Fibroblast of mammary gland (primary cell): ENCODE measurements at regions not wholly inside any gene's neighbourhood (a gene's known extent, or its start where the extent isn't known, plus 50 kb on each side); places are given as distances from the start of the nearest gene placed in this dataset.

Source experiments
- DNase-seq: peaks from one replicate; pipeline ENCODE4 v3.0.0-alpha.2; 2010; ENCODE audit warnings: low read depth
- H3K4me3 ChIP-seq: 2 replicates; pipeline ENCODE4 v1.5.1; 2011; ENCODE audit warnings: low read depth, mild to moderate bottlenecking, low read length, moderate library complexity; ENCODE audit not compliant: control insufficient read depth
- CTCF ChIP-seq: conservative IDR thresholded peaks from 2 replicates; pipeline ENCODE4 v1.5.1; 2011; ENCODE audit warnings: low read depth, low read length, inconsistent platforms; ENCODE audit not compliant: control insufficient read depth, insufficient read depth

- no peak overlapping the region for H3K4me3 ChIP-seq
- no peak for TF ChIP-seq CTCF
- DNase-seq = no peak
Observed at GRCh38 chr16:80082906-80083305, 457.9 kb upstream of the DYNLRB2 start.

DNA sequence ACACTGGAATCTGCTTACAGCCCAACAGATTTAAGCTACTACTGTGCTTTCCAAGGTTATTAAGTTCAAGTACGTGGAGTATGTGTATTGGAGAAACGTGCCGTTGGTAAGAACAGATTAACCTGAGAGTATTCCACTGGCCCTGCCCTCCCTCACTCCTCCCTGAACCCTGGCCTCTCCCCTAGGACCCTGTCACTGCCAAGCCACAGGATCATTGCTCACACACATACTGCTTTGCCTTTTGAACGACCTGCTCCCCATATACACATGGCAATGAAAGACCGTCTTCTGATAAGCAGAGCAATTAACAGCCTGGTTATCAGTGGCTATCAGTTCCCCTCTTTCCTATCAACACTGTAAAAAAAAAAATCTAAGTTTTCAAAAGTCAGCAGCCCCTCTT lies 458.9 kb upstream of the DYNLRB2 start:
- H3K4me3 ChIP-seq = no peak overlapping the region
- no peak for DNase-seq
- no peak for TF ChIP-seq CTCF

- DNase-seq = no peak
- H3K4me3 ChIP-seq = no peak overlapping the region
- TF ChIP-seq CTCF = no peak
Observed at GRCh38 chr16:80080287-80080851, 460.4 kb upstream of the DYNLRB2 start.

GRCh38 chr16:80079072-80079471 lies 461.7 kb upstream of the DYNLRB2 start:
- TF ChIP-seq CTCF = no peak
- H3K4me3 ChIP-seq = no peak overlapping the region
- no peak for DNase-seq

GRCh38 chr16:80077696-80078095 lies 463.1 kb upstream of the DYNLRB2 start:
- no peak for TF ChIP-seq CTCF
- H3K4me3 ChIP-seq = no peak overlapping the region
- DNase-seq = no peak

GRCh38 chr16:80074329-80074728 lies 466.5 kb upstream of the DYNLRB2 start:
- TF ChIP-seq CTCF = no peak

GRCh38 chr16:80071964-80072456 lies 468.8 kb upstream of the DYNLRB2 start:
- no peak overlapping the region for H3K4me3 ChIP-seq
- TF ChIP-seq CTCF = no peak
- DNase-seq = no peak

More at GRCh38 chr16:80074329-80074728, 466.5 kb upstream of the DYNLRB2 start:
- H3K4me3 ChIP-seq = no peak overlapping the region
- DNase-seq = no peak
